Muscle of arm (tissue), 1 donor: ENCODE measurements at regions not wholly inside any gene's neighbourhood (a gene's known extent, or its start where the extent isn't known, plus 50 kb on each side); places are given as distances from the start of the nearest gene placed in this dataset.
"Not testable (repeated sequence)": the region's sequence is repeated elsewhere in the genome, so short reads cannot be mapped to it uniquely, and the experiment has no call there.

Experiments
- DNase-seq: peaks from one replicate; pipeline ENCODE4 v3.0.0-alpha.2; 2013

GRCh38 chr10:27344568-27345454, 104.2 kb upstream of the ACBD5 start:
- no peak for DNase-seq

GRCh38 chr10:27341001-27341400, 100.4 kb upstream of the ACBD5 start:
- DNase-seq: no peak

- DNase-seq: not testable (repeated sequence)
Measured at GRCh38 chr10:27335246-27335645, 94.6 kb upstream of the ACBD5 start.

- DNase-seq: no peak
Measured at GRCh38 chr10:27330074-27330473, 89.5 kb upstream of the ACBD5 start.

GRCh38 chr10:27328946-27329345, 88.3 kb upstream of the ACBD5 start:
- no peak for DNase-seq

- DNase-seq: not testable (repeated sequence)
Measured at GRCh38 chr10:27326748-27327147, 86.2 kb upstream of the ACBD5 start.

GRCh38 chr10:27319752-27320431, 79.3 kb upstream of the ACBD5 start:
- peak; percentile 43 for DNase-seq

GRCh38 chr10:27319139-27319538, 78.5 kb upstream of the ACBD5 start:
- not testable (repeated sequence) for DNase-seq

GRCh38 chr10:27315082-27315481, 74.5 kb upstream of the ACBD5 start:
- not testable (repeated sequence) for DNase-seq

- DNase-seq: not testable (repeated sequence)
Measured at GRCh38 chr10:27313586-27313985, 73.0 kb upstream of the ACBD5 start.

- no peak for DNase-seq
Measured at GRCh38 chr10:27312854-27313253, 72.3 kb upstream of the ACBD5 start.

GRCh38 chr10:27311809-27312208, 71.2 kb upstream of the ACBD5 start:
- DNase-seq: not testable (repeated sequence)

- DNase-seq: not testable (repeated sequence)
Measured at GRCh38 chr10:27298522-27298850, 57.9 kb upstream of the ACBD5 start.

- DNase-seq: no peak
Measured at GRCh38 chr10:27297844-27298521, 57.4 kb upstream of the ACBD5 start.

- DNase-seq: not testable (repeated sequence)
Measured at GRCh38 chr10:27296285-27296684, 55.7 kb upstream of the ACBD5 start.

- not testable (repeated sequence) for DNase-seq
Measured at GRCh38 chr10:27291253-27291895, 50.8 kb upstream of the ACBD5 start.
